22Rv1 (cell line): ENCODE measurements at regions not wholly inside any gene's neighbourhood (a gene's known extent, or its start where the extent isn't known, plus 50 kb on each side); places are given as distances from the start of the nearest gene placed in this dataset.

Experiments
- ZFX ChIP-seq: fragments of 450-650 bp; IDR thresholded peaks from 2 replicates; pipeline ENCODE4 v1.6.1; 2017; ENCODE audit warnings: antibody characterized with exemption, borderline replicate concordance
- TF ChIP-seq, protein P1 (sequence below): fragments of 450-650 bp; IDR thresholded peaks from 2 replicates; pipeline ENCODE4 v1.5.1; 2017; ENCODE audit warnings: mild to moderate bottlenecking

DNA sequence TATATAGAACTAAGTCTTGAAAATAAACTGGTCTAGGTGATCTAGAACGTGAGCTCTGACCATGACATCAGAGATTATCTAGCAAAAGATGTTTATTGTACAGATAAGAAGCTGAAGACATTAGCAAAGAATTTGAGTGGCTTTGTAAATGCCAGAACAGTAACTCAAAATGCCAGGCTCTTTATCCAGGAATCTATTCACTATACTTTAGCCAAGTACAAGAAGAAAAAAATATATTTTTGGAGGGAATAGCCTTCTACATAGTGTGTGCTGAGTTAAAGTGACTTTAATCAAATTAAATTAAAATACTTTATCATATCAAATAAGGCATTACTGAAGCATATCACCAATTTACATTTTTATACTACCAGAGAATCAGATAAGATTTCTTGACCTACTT lies 132.6 kb upstream of the ITGA1 start:
- TF ChIP-seq, protein P1, sequence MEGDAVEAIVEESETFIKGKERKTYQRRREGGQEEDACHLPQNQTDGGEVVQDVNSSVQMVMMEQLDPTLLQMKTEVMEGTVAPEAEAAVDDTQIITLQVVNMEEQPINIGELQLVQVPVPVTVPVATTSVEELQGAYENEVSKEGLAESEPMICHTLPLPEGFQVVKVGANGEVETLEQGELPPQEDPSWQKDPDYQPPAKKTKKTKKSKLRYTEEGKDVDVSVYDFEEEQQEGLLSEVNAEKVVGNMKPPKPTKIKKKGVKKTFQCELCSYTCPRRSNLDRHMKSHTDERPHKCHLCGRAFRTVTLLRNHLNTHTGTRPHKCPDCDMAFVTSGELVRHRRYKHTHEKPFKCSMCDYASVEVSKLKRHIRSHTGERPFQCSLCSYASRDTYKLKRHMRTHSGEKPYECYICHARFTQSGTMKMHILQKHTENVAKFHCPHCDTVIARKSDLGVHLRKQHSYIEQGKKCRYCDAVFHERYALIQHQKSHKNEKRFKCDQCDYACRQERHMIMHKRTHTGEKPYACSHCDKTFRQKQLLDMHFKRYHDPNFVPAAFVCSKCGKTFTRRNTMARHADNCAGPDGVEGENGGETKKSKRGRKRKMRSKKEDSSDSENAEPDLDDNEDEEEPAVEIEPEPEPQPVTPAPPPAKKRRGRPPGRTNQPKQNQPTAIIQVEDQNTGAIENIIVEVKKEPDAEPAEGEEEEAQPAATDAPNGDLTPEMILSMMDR: no peak
- TF ChIP-seq ZFX: no peak
